PC-9 (cell line): ENCODE measurements at regions not wholly inside any gene's neighbourhood (a gene's known extent, or its start where the extent isn't known, plus 50 kb on each side); places are given as distances from the start of the nearest gene placed in this dataset.

ENCODE experiments used
- BruUV-seq: library from RNA; stranded (reverse); fragments of 400-500 nt; replicated peaks from 2 replicates; lab custom pipeline; 2021; lab: Mats Ljungman, UMichigan
- CTCF ChIA-PET: fragments of 300-600 bp; sonication (Branson Sonifier 250); formaldehyde crosslinking; loops from one replicate; lab custom pipeline; 2022; ENCODE audit warnings: antibody characterized with exemption; lab: Charles Lee
- POLR2A ChIA-PET: fragments of 300-600 bp; sonication (Branson Sonifier 250); formaldehyde crosslinking; loops from one replicate; lab custom pipeline; 2022; ENCODE audit warnings: antibody characterized with exemption; ENCODE audit not compliant: unreplicated experiment; lab: Charles Lee
- DNase-seq, 2 experiments: peaks; one replicate each; pipeline versions ENCODE4 v3.0.0 to v3.0.0-alpha.2; 2015 to 2022; ENCODE audit warnings: mixed read lengths in 1 of 2
- H2AFZ ChIP-seq: fragments of 200-600 bp; sonication (generic); 2 replicates; pipeline ENCODE4 v1.8.1; 2017; ENCODE audit warnings: antibody characterized with exemption
- H3F3A ChIP-seq: fragments of 200-600 bp; sonication (generic); 2 replicates; pipeline ENCODE4 v1.8.1; 2017; ENCODE audit warnings: antibody characterized with exemption, mild to moderate bottlenecking, low read depth; ENCODE audit not compliant: insufficient read depth
- H3K27ac ChIP-seq: fragments of 200-600 bp; sonication (generic); 2 replicates; pipeline ENCODE4 v1.6.1; 2016; ENCODE audit warnings: mixed run types
- H3K27me3 ChIP-seq: fragments of 200-600 bp; sonication (generic); 2 replicates; pipeline ENCODE4 v1.6.1; 2016; ENCODE audit warnings: low read depth, mixed run types; ENCODE audit not compliant: insufficient read depth
- H3K36me3 ChIP-seq: fragments of 200-600 bp; sonication (generic); 2 replicates; pipeline ENCODE4 v1.6.1; 2016; ENCODE audit warnings: low read depth, mixed run types
- H3K4me1 ChIP-seq: fragments of 200-600 bp; sonication (generic); replicated peaks from 2 replicates; pipeline ENCODE4 v1.6.1; 2016; ENCODE audit warnings: mixed run types; ENCODE audit not compliant: insufficient read depth
- H3K4me2 ChIP-seq: fragments of 200-600 bp; sonication (generic); 2 replicates; pipeline ENCODE4 v1.6.1; 2017; ENCODE audit warnings: mixed run types
- H3K4me3 ChIP-seq: fragments of 200-600 bp; sonication (generic); 2 replicates; pipeline ENCODE4 v1.6.1; 2016; ENCODE audit warnings: mixed run types
- H3K79me2 ChIP-seq: fragments of 200-600 bp; sonication (generic); 2 replicates; pipeline ENCODE4 v1.6.1; 2017; ENCODE audit warnings: low read depth, mixed run types
- H3K9me2 ChIP-seq: fragments of 200-600 bp; sonication (generic); 2 replicates; pipeline ENCODE4 v1.8.1; 2017; ENCODE audit warnings: mild to moderate bottlenecking; ENCODE audit not compliant: insufficient read depth
- H3K9me3 ChIP-seq: fragments of 200-600 bp; sonication (generic); 2 replicates; pipeline ENCODE4 v1.8.1; 2016; ENCODE audit warnings: low read depth; ENCODE audit not compliant: insufficient read depth
- H4K20me1 ChIP-seq: fragments of 200-600 bp; sonication (generic); 2 replicates; pipeline ENCODE4 v1.8.1; 2017; ENCODE audit not compliant: insufficient read depth
- EZH2 ChIP-seq: fragments of 200-600 bp; sonication (generic); IDR thresholded peaks from 2 replicates; pipeline ENCODE4 v1.8.0; 2017; ENCODE audit warnings: antibody characterized with exemption, low read depth
- intact Hi-C: fragments of 100-400 bp; cut with micrococcal nuclease; formaldehyde crosslinking; loops from one replicate; pipeline ENCODE4 v1.10.0; 2022; ENCODE audit not compliant: unreplicated experiment
- TF ChIP-seq, protein P1 (sequence below): fragments of 200-600 bp; sonication (generic); conservative IDR thresholded peaks from 2 replicates; pipeline ENCODE4 v1.6.1; 2017; ENCODE audit warnings: mixed run types, antibody characterized with exemption, mild to moderate bottlenecking, moderate library complexity

DNA sequence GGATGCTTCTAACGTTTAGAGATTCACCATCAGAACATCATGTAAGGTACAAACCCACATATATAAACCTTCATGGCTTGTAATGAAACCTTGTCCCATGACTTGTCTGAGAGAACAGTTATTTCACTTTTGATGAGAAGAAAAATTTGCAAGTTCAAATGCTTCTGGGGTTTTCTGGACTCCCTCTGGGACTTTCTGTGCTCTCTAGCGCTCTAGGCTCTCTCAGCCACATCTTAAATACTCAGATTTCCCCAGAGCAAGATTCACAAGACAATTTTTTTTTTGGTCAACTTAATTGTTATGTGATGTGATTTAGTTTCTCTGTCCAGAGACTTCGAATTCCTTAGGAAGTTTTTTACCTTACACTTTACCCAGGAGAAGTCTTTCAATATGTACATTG, 282.8 kb upstream of the EDNRB start:
- no peak overlapping the region for H3K27ac ChIP-seq
- peaks cover 8% of the 10 kb centered on the region for H3K4me1 ChIP-seq
- no peak for DNase-seq
- intact Hi-C loops, result no loop called here
- H3K9me2 ChIP-seq, result no peaks in the 10 kb centered on the region
- ChIA-PET POLR2A (no interaction called here), CTCF (no interaction called here)
- H3K9me3 ChIP-seq, result no peaks in the 10 kb centered on the region
- no peaks in the 10 kb centered on the region for H3K27me3 ChIP-seq
- TF ChIP-seq EZH2, result no peak
- TF ChIP-seq, protein P1, sequence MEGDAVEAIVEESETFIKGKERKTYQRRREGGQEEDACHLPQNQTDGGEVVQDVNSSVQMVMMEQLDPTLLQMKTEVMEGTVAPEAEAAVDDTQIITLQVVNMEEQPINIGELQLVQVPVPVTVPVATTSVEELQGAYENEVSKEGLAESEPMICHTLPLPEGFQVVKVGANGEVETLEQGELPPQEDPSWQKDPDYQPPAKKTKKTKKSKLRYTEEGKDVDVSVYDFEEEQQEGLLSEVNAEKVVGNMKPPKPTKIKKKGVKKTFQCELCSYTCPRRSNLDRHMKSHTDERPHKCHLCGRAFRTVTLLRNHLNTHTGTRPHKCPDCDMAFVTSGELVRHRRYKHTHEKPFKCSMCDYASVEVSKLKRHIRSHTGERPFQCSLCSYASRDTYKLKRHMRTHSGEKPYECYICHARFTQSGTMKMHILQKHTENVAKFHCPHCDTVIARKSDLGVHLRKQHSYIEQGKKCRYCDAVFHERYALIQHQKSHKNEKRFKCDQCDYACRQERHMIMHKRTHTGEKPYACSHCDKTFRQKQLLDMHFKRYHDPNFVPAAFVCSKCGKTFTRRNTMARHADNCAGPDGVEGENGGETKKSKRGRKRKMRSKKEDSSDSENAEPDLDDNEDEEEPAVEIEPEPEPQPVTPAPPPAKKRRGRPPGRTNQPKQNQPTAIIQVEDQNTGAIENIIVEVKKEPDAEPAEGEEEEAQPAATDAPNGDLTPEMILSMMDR, result no peak
- H2AFZ ChIP-seq, result no peak overlapping the region
- no peaks in the 10 kb centered on the region for H3K36me3 ChIP-seq
- no TSS peak for BruUV-seq
- no peak overlapping the region for H3K4me3 ChIP-seq
- H3K4me2 ChIP-seq, result no peak overlapping the region
- no peaks in the 10 kb centered on the region for H3K79me2 ChIP-seq
- H4K20me1 ChIP-seq, result no peaks in the 10 kb centered on the region
- no peaks in the 10 kb centered on the region for H3F3A ChIP-seq

DNA sequence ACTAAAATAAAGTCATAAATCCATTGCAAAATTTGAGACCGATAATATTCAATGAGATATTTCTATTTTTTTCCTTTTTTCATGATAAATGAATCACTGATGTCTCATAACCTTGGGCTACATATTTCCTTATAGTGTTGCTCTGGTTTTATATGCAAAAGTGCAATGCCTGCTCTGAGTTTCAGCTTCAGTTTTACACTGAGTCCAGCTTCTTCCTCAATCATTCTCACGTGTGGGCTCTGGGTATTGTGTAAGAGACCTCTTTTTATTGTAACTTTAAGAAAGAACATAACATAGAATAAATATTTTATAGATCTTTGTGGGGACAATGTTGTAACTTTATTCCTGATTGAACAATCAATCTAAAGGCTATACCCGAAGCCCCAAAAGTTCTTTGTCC, 280.2 kb upstream of the EDNRB start:
- Histone ChIP-seq H3K4me2 (no peak overlapping the region), H3K4me3 (no peak overlapping the region), H4K20me1 (no peaks in the 10 kb centered on the region), H3K36me3 (no peaks in the 10 kb centered on the region), H3K4me1 (peaks cover 8% of the 10 kb centered on the region), H3K9me2 (no peaks in the 10 kb centered on the region), H3K27me3 (no peaks in the 10 kb centered on the region), H3K9me3 (no peaks in the 10 kb centered on the region), H2AFZ (no peak overlapping the region), H3K27ac (no peak overlapping the region), H3F3A (no peaks in the 10 kb centered on the region), H3K79me2 (no peaks in the 10 kb centered on the region)
- DNase-seq, result no peak
- ChIA-PET CTCF (no interaction called here), POLR2A (no interaction called here)
- intact Hi-C loops, result no loop called here
- no TSS peak for BruUV-seq
- TF ChIP-seq, protein P1, result no peak
- no peak for TF ChIP-seq EZH2

DNA sequence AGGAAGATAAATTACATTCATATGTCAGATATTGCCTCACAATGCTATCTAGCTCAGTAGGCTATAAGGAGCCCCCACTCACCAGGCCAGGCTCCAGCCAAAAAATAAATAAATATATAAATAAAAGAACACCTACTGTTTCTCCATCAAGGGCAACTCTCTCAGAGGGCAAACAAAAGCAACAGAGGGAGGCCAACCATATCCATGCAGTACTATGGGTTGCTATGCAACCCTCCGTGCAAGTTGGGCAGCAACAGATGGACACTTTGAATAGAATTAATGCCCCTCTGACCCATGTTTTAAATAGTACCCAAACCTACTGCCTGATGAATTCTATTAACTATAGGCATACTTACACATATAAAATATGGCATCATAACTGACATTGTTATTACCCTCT, 279.8 kb upstream of the EDNRB start:
- H3F3A ChIP-seq, result no peaks in the 10 kb centered on the region
- intact Hi-C loops, result no loop called here
- no peak for DNase-seq

More for the DNA sequence above, 279.8 kb upstream of the EDNRB start:
- ChIA-PET POLR2A (no interaction called here), CTCF (no interaction called here)
- Histone ChIP-seq H3K4me3 (no peak overlapping the region), H3K36me3 (no peaks in the 10 kb centered on the region), H4K20me1 (no peaks in the 10 kb centered on the region), H3K4me2 (no peak overlapping the region), H3K9me3 (no peaks in the 10 kb centered on the region), H3K4me1 (peaks cover 8% of the 10 kb centered on the region), H3K9me2 (no peaks in the 10 kb centered on the region), H3K27ac (no peak overlapping the region), H3K79me2 (no peaks in the 10 kb centered on the region), H3K27me3 (no peaks in the 10 kb centered on the region), H2AFZ (no peak overlapping the region)
- no TSS peak for BruUV-seq
- TF ChIP-seq, protein P1, result no peak
- TF ChIP-seq EZH2, result no peak
